ENCODE measurements at regions not wholly inside any gene's neighbourhood (a gene's known extent, or its start where the extent isn't known, plus 50 kb on each side); places are given as distances from the start of the nearest gene placed in this dataset.

- H3K9me3 Mint-ChIP-seq (ENCODE audit: low read depth, unreplicated experiment), result no peaks in the 10 kb centered on the region
- H3K4me1 Mint-ChIP-seq (ENCODE audit: low read depth, unreplicated experiment), result no peaks in the 10 kb centered on the region
- DNase-seq, result no peak
- intact Hi-C loops (cut with micrococcal nuclease; ENCODE audit: unreplicated experiment), result no loop called here
- TF ChIP-seq, protein P1, sequence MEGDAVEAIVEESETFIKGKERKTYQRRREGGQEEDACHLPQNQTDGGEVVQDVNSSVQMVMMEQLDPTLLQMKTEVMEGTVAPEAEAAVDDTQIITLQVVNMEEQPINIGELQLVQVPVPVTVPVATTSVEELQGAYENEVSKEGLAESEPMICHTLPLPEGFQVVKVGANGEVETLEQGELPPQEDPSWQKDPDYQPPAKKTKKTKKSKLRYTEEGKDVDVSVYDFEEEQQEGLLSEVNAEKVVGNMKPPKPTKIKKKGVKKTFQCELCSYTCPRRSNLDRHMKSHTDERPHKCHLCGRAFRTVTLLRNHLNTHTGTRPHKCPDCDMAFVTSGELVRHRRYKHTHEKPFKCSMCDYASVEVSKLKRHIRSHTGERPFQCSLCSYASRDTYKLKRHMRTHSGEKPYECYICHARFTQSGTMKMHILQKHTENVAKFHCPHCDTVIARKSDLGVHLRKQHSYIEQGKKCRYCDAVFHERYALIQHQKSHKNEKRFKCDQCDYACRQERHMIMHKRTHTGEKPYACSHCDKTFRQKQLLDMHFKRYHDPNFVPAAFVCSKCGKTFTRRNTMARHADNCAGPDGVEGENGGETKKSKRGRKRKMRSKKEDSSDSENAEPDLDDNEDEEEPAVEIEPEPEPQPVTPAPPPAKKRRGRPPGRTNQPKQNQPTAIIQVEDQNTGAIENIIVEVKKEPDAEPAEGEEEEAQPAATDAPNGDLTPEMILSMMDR (IDR thresholded peaks at IDR 0.05; ENCODE audit: unreplicated experiment), result no peak
- CTCF ChIA-PET, result interaction anchor here (0.5 kb wide), 1 partner anchor 185 kb away, joined by 3 read pairs; no protein-coding TSS in a partner anchor
- BruUV-seq (replicated peaks), result no TSS peak
- no peaks in the 10 kb centered on the region for H3K36me3 Mint-ChIP-seq (ENCODE audit: insufficient read depth, unreplicated experiment)
- H3K4me3 Mint-ChIP-seq (ENCODE audit: low read depth, unreplicated experiment), result no peak overlapping the region
- H3K27me3 Mint-ChIP-seq (ENCODE audit: unreplicated experiment), result peaks cover 26% of the 10 kb centered on the region
- no peak overlapping the region for H3K27ac Mint-ChIP-seq (ENCODE audit: unreplicated experiment)
Measured at GRCh38 chr1:9482816-9483572, 56.3 kb upstream of the SLC25A33 start.

DNA sequence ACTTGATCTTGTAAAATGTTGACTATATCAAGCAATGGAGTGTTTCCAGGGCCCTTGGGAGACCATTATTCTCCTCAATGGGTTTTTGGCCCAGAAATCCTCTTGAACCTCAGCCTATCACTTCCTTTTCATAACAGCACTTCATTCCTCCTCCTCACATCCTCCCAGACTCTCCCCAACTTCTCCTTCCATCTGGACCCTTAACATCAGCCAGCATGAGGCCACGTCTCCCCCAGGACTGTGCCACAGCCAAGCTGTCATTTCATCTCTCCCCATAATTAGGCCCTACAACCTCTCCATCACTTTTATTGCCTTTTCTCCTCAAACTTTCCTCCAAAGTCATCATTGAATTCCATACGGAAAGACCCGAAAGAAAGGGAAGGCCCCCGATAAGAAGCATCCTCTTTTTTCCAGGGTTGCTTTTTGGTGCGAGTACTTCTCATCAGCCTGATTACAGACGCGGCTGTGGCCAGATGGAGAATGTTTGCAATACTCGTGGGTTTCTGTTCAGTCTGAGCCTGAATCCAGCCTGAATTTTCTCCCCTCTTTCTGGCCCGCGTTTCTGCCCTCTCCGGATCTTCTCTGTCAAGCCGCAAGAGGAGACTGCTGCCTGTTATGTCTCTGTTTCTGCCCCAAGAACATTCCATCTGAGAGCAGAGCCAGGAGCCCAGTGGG, 52.7 kb upstream of the SLC25A33 start:
- Mint-ChIP-seq H3K4me1 (ENCODE audit: low read depth, unreplicated experiment) (no peaks in the 10 kb centered on the region), H3K9me3 (ENCODE audit: low read depth, unreplicated experiment) (no peaks in the 10 kb centered on the region), H3K27ac (ENCODE audit: unreplicated experiment) (no peak overlapping the region), H3K4me3 (ENCODE audit: low read depth, unreplicated experiment) (no peak overlapping the region), H3K36me3 (ENCODE audit: insufficient read depth, unreplicated experiment) (no peaks in the 10 kb centered on the region), H3K27me3 (ENCODE audit: unreplicated experiment) (peaks cover 26% of the 10 kb centered on the region)
- no peak for DNase-seq
- CTCF ChIA-PET, result no interaction called here
- intact Hi-C loops (cut with micrococcal nuclease; ENCODE audit: unreplicated experiment), result no loop called here
- TF ChIP-seq, protein P1 (IDR thresholded peaks at IDR 0.05; ENCODE audit: unreplicated experiment), result no peak
- BruUV-seq (replicated peaks), result no TSS peak
